RWPE2 (cell line): ENCODE measurements at regions not wholly inside any gene's neighbourhood (a gene's known extent, or its start where the extent isn't known, plus 50 kb on each side); places are given as distances from the start of the nearest gene placed in this dataset.

Experiments
- ATAC-seq: fragments of 200-7000 bp; cut with Tn5 transposase; 3 replicates; pipeline ENCODE4 v1.9.1; 2021; ENCODE audit warnings: low read depth
- DNase-seq: peaks from one replicate; pipeline ENCODE4 v3.0.0-alpha.2; 2020; ENCODE audit warnings: low spot score
- H3K27ac ChIP-seq: fragments of 450-650 bp; 2 replicates; pipeline ENCODE4 v1.5.1; 2017; ENCODE audit warnings: mild to moderate bottlenecking; ENCODE audit not compliant: poor library complexity, severe bottlenecking
- H3K27me3 ChIP-seq: fragments of 250-450 bp; sonication (Bioruptor Pico); 2 replicates; pipeline ENCODE4 v1.5.1; 2021; ENCODE audit warnings: mild to moderate bottlenecking, moderate library complexity; ENCODE audit not compliant: insufficient read depth, poor library complexity, severe bottlenecking
- H3K36me3 ChIP-seq: fragments of 250-450 bp; sonication (Bioruptor Pico); 2 replicates; pipeline ENCODE4 v1.5.1; 2020; ENCODE audit warnings: low read depth, mild to moderate bottlenecking, moderate library complexity
- H3K4me1 ChIP-seq: fragments of 250-450 bp; sonication (Bioruptor Pico); 2 replicates; pipeline ENCODE4 v1.5.1; 2021; ENCODE audit warnings: mild to moderate bottlenecking, moderate library complexity; ENCODE audit not compliant: insufficient read depth, poor library complexity, severe bottlenecking
- H3K4me3 ChIP-seq: fragments of 250-450 bp; sonication (Bioruptor Pico); 2 replicates; pipeline ENCODE4 v1.5.1; 2021; ENCODE audit warnings: mild to moderate bottlenecking, moderate library complexity; ENCODE audit not compliant: severe bottlenecking
- H3K9me3 ChIP-seq: fragments of 250-450 bp; sonication (Bioruptor Pico); 2 replicates; pipeline ENCODE4 v1.5.1; 2021; ENCODE audit warnings: mild to moderate bottlenecking, moderate library complexity; ENCODE audit not compliant: severe bottlenecking
- TF ChIP-seq, protein P1 (sequence below): fragments of 450-650 bp; IDR thresholded peaks from one replicate; pipeline ENCODE4 v1.5.1; 2017; ENCODE audit warnings: mild to moderate bottlenecking, moderate library complexity; ENCODE audit not compliant: poor library complexity, severe bottlenecking

DNA sequence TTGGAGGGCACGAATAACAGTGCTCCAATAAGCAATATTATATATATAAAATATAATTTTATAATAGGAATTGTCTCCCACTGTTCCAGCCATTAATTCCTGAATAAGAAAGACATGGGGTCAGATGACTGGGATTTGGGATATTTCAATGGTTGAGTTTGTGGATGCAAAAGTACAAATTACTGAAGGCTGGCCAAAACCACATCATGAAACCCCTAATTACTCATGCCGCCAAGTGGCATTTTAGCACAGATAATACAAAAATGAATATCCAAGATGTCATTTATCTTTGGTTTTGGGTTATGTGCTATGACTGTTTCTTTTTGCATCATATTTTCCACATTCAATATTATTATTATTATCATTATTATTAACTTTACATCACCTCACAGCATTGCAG, 261.4 kb upstream of the TBX3 start:
- no peak for DNase-seq
- no peaks in the 10 kb centered on the region for H3K27me3 ChIP-seq
- no peaks in the 10 kb centered on the region for H3K36me3 ChIP-seq
- H3K27ac ChIP-seq = no peak overlapping the region
- H3K9me3 ChIP-seq = no peaks in the 10 kb centered on the region
- no peak overlapping the region for H3K4me3 ChIP-seq
- no peaks in the 10 kb centered on the region for H3K4me1 ChIP-seq
- TF ChIP-seq, protein P1, sequence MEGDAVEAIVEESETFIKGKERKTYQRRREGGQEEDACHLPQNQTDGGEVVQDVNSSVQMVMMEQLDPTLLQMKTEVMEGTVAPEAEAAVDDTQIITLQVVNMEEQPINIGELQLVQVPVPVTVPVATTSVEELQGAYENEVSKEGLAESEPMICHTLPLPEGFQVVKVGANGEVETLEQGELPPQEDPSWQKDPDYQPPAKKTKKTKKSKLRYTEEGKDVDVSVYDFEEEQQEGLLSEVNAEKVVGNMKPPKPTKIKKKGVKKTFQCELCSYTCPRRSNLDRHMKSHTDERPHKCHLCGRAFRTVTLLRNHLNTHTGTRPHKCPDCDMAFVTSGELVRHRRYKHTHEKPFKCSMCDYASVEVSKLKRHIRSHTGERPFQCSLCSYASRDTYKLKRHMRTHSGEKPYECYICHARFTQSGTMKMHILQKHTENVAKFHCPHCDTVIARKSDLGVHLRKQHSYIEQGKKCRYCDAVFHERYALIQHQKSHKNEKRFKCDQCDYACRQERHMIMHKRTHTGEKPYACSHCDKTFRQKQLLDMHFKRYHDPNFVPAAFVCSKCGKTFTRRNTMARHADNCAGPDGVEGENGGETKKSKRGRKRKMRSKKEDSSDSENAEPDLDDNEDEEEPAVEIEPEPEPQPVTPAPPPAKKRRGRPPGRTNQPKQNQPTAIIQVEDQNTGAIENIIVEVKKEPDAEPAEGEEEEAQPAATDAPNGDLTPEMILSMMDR = no peak
- ATAC-seq = no peak

DNA sequence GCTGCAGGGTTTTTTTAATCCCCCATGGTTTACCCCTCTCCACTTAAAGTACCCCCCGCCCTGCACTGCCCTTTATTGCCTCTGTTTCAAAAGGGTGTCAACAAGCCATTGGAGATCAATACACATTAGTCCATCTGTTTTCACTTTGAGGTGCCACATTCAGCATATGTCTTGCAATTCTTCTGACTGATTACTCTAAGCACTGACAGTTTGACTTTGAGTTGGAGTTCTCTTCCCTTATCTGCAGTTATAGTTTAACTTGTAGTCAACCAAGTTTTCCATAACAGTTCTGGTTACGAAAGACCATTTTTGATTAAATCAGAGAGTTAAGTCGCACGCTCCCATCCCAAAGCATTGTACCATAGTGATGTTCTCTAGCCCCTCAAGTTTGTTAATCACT, 260.8 kb upstream of the TBX3 start:
- Histone ChIP-seq H3K9me3 (no peaks in the 10 kb centered on the region), H3K27ac (no peak overlapping the region), H3K27me3 (no peaks in the 10 kb centered on the region), H3K4me3 (no peak overlapping the region), H3K36me3 (no peaks in the 10 kb centered on the region), H3K4me1 (no peaks in the 10 kb centered on the region)
- DNase-seq (no peak), ATAC-seq (no peak)
- TF ChIP-seq, protein P1 = no peak

DNA sequence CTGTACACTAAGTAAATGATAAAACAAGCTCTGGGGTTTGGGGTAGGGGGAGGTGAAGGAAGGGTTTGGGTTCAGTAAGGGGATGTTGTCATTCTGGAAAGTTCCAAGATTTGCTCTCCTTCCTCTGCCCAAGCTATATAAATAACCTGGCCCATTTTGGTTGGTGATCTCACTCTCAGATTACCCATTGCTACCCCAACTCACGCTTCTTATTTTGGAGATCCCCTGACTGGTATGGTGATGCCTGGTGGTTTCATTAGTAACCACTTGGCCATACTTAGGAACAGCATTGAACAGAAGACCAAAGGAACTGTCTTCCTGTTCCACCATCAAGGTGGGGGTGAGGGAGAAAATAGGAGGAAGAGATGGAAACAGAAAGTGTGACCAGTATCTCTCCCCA, 259.6 kb upstream of the TBX3 start:
- Histone ChIP-seq H3K4me1 (no peaks in the 10 kb centered on the region), H3K9me3 (no peaks in the 10 kb centered on the region), H3K27me3 (no peaks in the 10 kb centered on the region), H3K36me3 (no peaks in the 10 kb centered on the region), H3K4me3 (no peak overlapping the region), H3K27ac (no peak overlapping the region)
- TF ChIP-seq, protein P1 = no peak
- no peak for ATAC-seq
- no peak for DNase-seq

DNA sequence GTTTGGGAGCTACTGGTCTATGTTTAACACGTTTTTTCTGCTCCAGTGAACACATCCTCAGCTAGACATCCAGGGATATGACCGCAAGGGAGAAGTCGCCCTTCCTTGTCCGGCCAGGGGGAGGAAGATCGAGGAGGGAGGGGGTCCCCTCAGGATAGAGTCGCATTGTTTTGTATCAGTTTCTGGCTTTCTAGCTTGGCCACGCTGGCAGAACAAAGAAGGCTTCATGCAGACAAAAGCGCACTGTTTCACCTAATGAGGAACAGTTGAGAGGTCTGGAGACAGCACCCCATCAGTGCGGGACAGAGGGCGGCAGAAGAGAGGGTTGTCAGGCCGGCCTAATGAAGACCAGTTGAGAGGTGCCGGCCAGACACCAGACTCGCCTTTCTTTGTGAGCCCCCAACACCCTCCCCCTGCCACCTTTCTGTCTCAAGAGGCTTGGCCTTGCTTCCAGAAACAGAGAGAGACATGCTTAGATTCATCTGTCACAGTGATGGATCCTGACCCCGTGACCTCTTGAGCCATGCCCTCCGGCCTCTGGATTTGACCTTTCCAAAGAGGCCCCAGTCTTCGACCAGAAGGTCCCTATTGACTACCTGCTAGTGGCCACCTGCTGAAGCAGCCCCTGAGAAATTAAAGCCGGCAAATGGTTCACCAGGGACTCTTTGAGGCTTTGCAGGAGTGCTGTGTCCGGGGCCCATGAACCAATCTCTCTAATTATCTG, 254.7 kb upstream of the TBX3 start:
- H3K4me1 ChIP-seq = peaks cover 25% of the 10 kb centered on the region
- H3K27me3 ChIP-seq = no peaks in the 10 kb centered on the region
- H3K36me3 ChIP-seq = no peaks in the 10 kb centered on the region
- no peaks in the 10 kb centered on the region for H3K9me3 ChIP-seq
- DNase-seq (no peak), ATAC-seq (no peak)
- TF ChIP-seq, protein P1 = no peak
- no peak overlapping the region for H3K27ac ChIP-seq
- no peak overlapping the region for H3K4me3 ChIP-seq
